Stimulated activated CD8-positive, alpha-beta memory T cell treated with anti-CD3 and anti-CD28 coated beads, Interleukin-15, amount 100 ng/mL, for 48 hours (primary cell): ENCODE measurements at regions not wholly inside any gene's neighbourhood (a gene's known extent, or its start where the extent isn't known, plus 50 kb on each side); places are given as distances from the start of the nearest gene placed in this dataset.
A peak's percentile ranks its signal among the peaks of the same experiment; 100 is the strongest.
"Not testable (repeated sequence)": the region's sequence is repeated elsewhere in the genome, so short reads cannot be mapped to it uniquely, and the experiment has no call there.

Source experiments
- DNase-seq, 2 donors: peaks; one replicate each; pipeline ENCODE4 v3.0.0-alpha.2; 2020; ENCODE audit warnings: low read depth in 2 of 2

GRCh38 chr6:27546522-27546921, 73.6 kb upstream of the ZNF184 start:
- no peak for DNase-seq

GRCh38 chr6:27545271-27546046, 72.6 kb upstream of the ZNF184 start:
- DNase-seq, result peak; percentile 46 to 55

GRCh38 chr6:27544612-27545260, 71.8 kb upstream of the ZNF184 start:
- DNase-seq, result no peak

- DNase-seq, result not testable (repeated sequence)
Observed at GRCh38 chr6:27544135-27544534, 71.2 kb upstream of the ZNF184 start.

GRCh38 chr6:27542485-27542884, 69.6 kb upstream of the ZNF184 start:
- DNase-seq, result no peak

- no peak for DNase-seq
Observed at GRCh38 chr6:27541933-27542297, 69.0 kb upstream of the ZNF184 start.

- no peak for DNase-seq
Observed at GRCh38 chr6:27541212-27541932, 68.5 kb upstream of the ZNF184 start.

- DNase-seq, result no peak
Observed at GRCh38 chr6:27539551-27539950, 66.6 kb upstream of the ZNF184 start.

GRCh38 chr6:27532820-27533538, 60.1 kb upstream of the ZNF184 start:
- DNase-seq, result no peak

- DNase-seq, result no peak
Observed at GRCh38 chr6:27531772-27532459, 59.0 kb upstream of the ZNF184 start.

- not testable (repeated sequence) for DNase-seq
Observed at GRCh38 chr6:27529796-27530195, 56.9 kb upstream of the ZNF184 start.

GRCh38 chr6:27528714-27529113, 55.8 kb upstream of the ZNF184 start:
- DNase-seq, result no peak
